Liver (tissue), 8 donors: ENCODE measurements at regions not wholly inside any gene's neighbourhood (a gene's known extent, or its start where the extent isn't known, plus 50 kb on each side); places are given as distances from the start of the nearest gene placed in this dataset.

Source experiments
- DNase-seq: peaks from one replicate; pipeline ENCODE4 v3.0.0-alpha.2; 2017; ENCODE audit warnings: low spot score
- H3K27ac ChIP-seq, 2 donors: one replicate each; pipeline ENCODE4 v1.7.0; 2013; ENCODE audit warnings: inconsistent platforms in 2 of 2, low read length in 2 of 2, control low read depth in 1 of 2, low read depth in 1 of 2, mild to moderate bottlenecking in 1 of 2
- H3K27me3 ChIP-seq, 4 donors: one replicate each; pipeline versions ENCODE4 v1.6.1 to v1.7.0; 2013; ENCODE audit warnings: low read length in 3 of 4, inconsistent platforms in 1 of 4, mild to moderate bottlenecking in 1 of 4, moderate library complexity in 1 of 4; ENCODE audit not compliant: control insufficient read depth in 4 of 4, insufficient read depth in 4 of 4
- H3K36me3 ChIP-seq, 4 donors: one replicate each; pipeline versions ENCODE4 v1.6.1 to v1.7.0; 2013; ENCODE audit warnings: low read length in 3 of 4, mild to moderate bottlenecking in 3 of 4, low read depth in 1 of 4, moderate library complexity in 1 of 4; ENCODE audit not compliant: control insufficient read depth in 4 of 4, insufficient read depth in 3 of 4
- H3K4me1 ChIP-seq, 4 donors: one replicate each; pipeline versions ENCODE4 v1.6.1 to v1.7.0; 2013; ENCODE audit warnings: low read length in 3 of 4, mild to moderate bottlenecking in 3 of 4, moderate library complexity in 1 of 4; ENCODE audit not compliant: control insufficient read depth in 4 of 4, insufficient read depth in 4 of 4
- H3K4me3 ChIP-seq, 3 donors: one replicate each; pipeline versions ENCODE4 v1.6.1 to v1.7.0; 2013; ENCODE audit warnings: low read length in 3 of 3, control low read depth in 1 of 3, low read depth in 1 of 3, mild to moderate bottlenecking in 1 of 3
- H3K9ac ChIP-seq, 2 donors: one replicate each; pipeline ENCODE4 v1.7.0; 2013; ENCODE audit warnings: low read length in 2 of 2, mild to moderate bottlenecking in 2 of 2, moderate library complexity in 2 of 2, control low read depth in 1 of 2, low read depth in 1 of 2
- H3K9me3 ChIP-seq, 4 donors: one replicate each; pipeline versions ENCODE4 v1.6.1 to v1.7.0; 2013; ENCODE audit warnings: low read length in 3 of 4; ENCODE audit not compliant: control insufficient read depth in 4 of 4
- ATF3 ChIP-seq: IDR thresholded peaks from 2 replicates; pipeline ENCODE4 v1.6.1; 2016; ENCODE audit warnings: antibody characterized with exemption
- CTCF ChIP-seq: fragments of 150-350 bp; IDR thresholded peaks from 2 replicates; pipeline ENCODE4 v1.5.1; 2017; ENCODE audit warnings: improper control_type of control experiment, low read depth, low read length; ENCODE audit not compliant: missing input control
- EGR1 ChIP-seq, 2 donors: IDR thresholded peaks; 2 replicates each; pipeline ENCODE4 v1.6.1; 2016 to 2018; ENCODE audit warnings: antibody characterized with exemption in 2 of 2, low read depth in 2 of 2
- FOXA1 ChIP-seq: IDR thresholded peaks from 2 replicates; pipeline ENCODE4 v1.6.1; 2016; ENCODE audit warnings: antibody characterized with exemption
- FOXA2 ChIP-seq: IDR thresholded peaks from 2 replicates; pipeline ENCODE4 v1.6.1; 2016; ENCODE audit warnings: antibody characterized with exemption
- GABPA ChIP-seq, 2 donors: IDR thresholded peaks in 1 of 2; conservative IDR thresholded peaks in 1 of 2; 2 replicates each; pipeline ENCODE4 v1.6.1; 2016; ENCODE audit warnings: antibody characterized with exemption in 2 of 2, mild to moderate bottlenecking in 1 of 2, moderate library complexity in 1 of 2
- HNF4A ChIP-seq, 2 donors: conservative IDR thresholded peaks; 2 replicates each; pipeline ENCODE4 v1.6.1; 2016; ENCODE audit warnings: antibody characterized with exemption in 2 of 2, mild to moderate bottlenecking in 2 of 2
- HNF4G ChIP-seq: IDR thresholded peaks from 2 replicates; pipeline ENCODE4 v1.6.1; 2016; ENCODE audit warnings: antibody characterized with exemption
- JUND ChIP-seq, 2 donors: IDR thresholded peaks; 2 replicates each; pipeline ENCODE4 v1.6.1; 2016; ENCODE audit warnings: antibody characterized with exemption in 2 of 2
- MAX ChIP-seq: IDR thresholded peaks from 2 replicates; pipeline ENCODE4 v1.6.1; 2016; ENCODE audit warnings: antibody characterized with exemption
- NR2F2 ChIP-seq: IDR thresholded peaks from 2 replicates; pipeline ENCODE4 v1.6.1; 2016; ENCODE audit warnings: antibody characterized with exemption
- RAD21 ChIP-seq, 2 donors: IDR thresholded peaks; 2 replicates each; pipeline ENCODE4 v1.6.1; 2016; ENCODE audit warnings: antibody characterized with exemption in 2 of 2, mild to moderate bottlenecking in 2 of 2
- REST ChIP-seq: IDR thresholded peaks from 2 replicates; pipeline ENCODE4 v1.6.1; 2016; ENCODE audit warnings: antibody characterized with exemption, mild to moderate bottlenecking
- RXRA ChIP-seq, 2 donors: IDR thresholded peaks; 2 replicates each; pipeline ENCODE4 v1.6.1; 2017 to 2018; ENCODE audit warnings: antibody characterized with exemption in 2 of 2, mild to moderate bottlenecking in 1 of 2
- TAF1 ChIP-seq: conservative IDR thresholded peaks from 2 replicates; pipeline ENCODE4 v1.6.1; 2016; ENCODE audit warnings: antibody characterized with exemption, mild to moderate bottlenecking
- YY1 ChIP-seq: IDR thresholded peaks from 2 replicates; pipeline ENCODE4 v1.6.1; 2016; ENCODE audit warnings: antibody characterized with exemption, mild to moderate bottlenecking
- ZBTB33 ChIP-seq: IDR thresholded peaks from 2 replicates; pipeline ENCODE4 v1.6.1; 2016; ENCODE audit warnings: antibody characterized with exemption
- WGBS: extraction: QIAGEN DNeasy Blood & Tissue Kit; methylation state at CpG from one replicate; pipeline ENCODE4 v1.1.7; 2013; 5-methylcytosine and 5-hydroxymethylcytosine counted together
- donor health status: healthy.
- donor health status: healthy.
- donor health status: healthy.
- donor health status: healthy.
- donor health status: healthy.

- no peak overlapping the region for H3K27ac ChIP-seq
- peaks cover 0 to 2% (median 0%) of the 10 kb centered on the region in 4 donors for H3K27me3 ChIP-seq
- H3K36me3 ChIP-seq, result no peaks in the 10 kb centered on the region
- no peak overlapping the region for H3K9ac ChIP-seq
- no peak overlapping the region for H3K4me3 ChIP-seq
- 69% methylated on average over 5 of the region's 5 CpGs for WGBS
- no peak for TF ChIP-seq ATF3
- no peak for TF ChIP-seq CTCF
- TF ChIP-seq TAF1, result no peak
- no peak for TF ChIP-seq HNF4G
- no peak for TF ChIP-seq RAD21 (IDR thresholded peaks at IDR 0.05)
- no peak for TF ChIP-seq ZBTB33
- no peak for TF ChIP-seq HNF4A (conservative IDR thresholded peaks at IDR 0.05)
- no peak for TF ChIP-seq RXRA (IDR thresholded peaks at IDR 0.05)
- TF ChIP-seq MAX, result no peak
- no peak for TF ChIP-seq FOXA1
- no peak for TF ChIP-seq YY1
- no peak for TF ChIP-seq FOXA2
- DNase-seq, result no peak
- H3K4me1 ChIP-seq, result no peaks in the 10 kb centered on the region
- peaks cover 0 to 2% (median 0%) of the 10 kb centered on the region in 4 donors for H3K9me3 ChIP-seq
Measured at GRCh38 chr11:37026741-37027140, 428.7 kb upstream of the RAG2 start.

- peaks cover 0 to 2% (median 0%) of the 10 kb centered on the region in 4 donors for H3K9me3 ChIP-seq
- no peak overlapping the region for H3K9ac ChIP-seq
- no peak overlapping the region for H3K4me3 ChIP-seq
- no peak for DNase-seq
- H3K27ac ChIP-seq, result no peak overlapping the region
- WGBS, result 44% methylated on average over 3 of the region's 3 CpGs
- no peaks in the 10 kb centered on the region for H3K36me3 ChIP-seq
- peaks cover 0 to 2% (median 0%) of the 10 kb centered on the region in 4 donors for H3K27me3 ChIP-seq
- no peaks in the 10 kb centered on the region for H3K4me1 ChIP-seq
- TF ChIP-seq REST, result no peak
- TF ChIP-seq ATF3, result no peak
- no peak for TF ChIP-seq TAF1
- no peak for TF ChIP-seq JUND (IDR thresholded peaks at IDR 0.05)
- TF ChIP-seq RXRA (IDR thresholded peaks at IDR 0.05), result no peak
- no peak for TF ChIP-seq CTCF
- no peak for TF ChIP-seq MAX
- no peak for TF ChIP-seq NR2F2
- TF ChIP-seq YY1, result no peak
- TF ChIP-seq EGR1 (IDR thresholded peaks at IDR 0.05; ENCODE audit: low read depth in 2 of 2), result no peak
- TF ChIP-seq HNF4G, result no peak
- no peak for TF ChIP-seq GABPA (IDR thresholded peaks at IDR 0.05 in 1 of 2, conservative IDR thresholded peaks at IDR 0.05 in 1 of 2)
- no peak for TF ChIP-seq FOXA2
- TF ChIP-seq FOXA1, result no peak
- no peak for TF ChIP-seq ZBTB33
- TF ChIP-seq HNF4A (conservative IDR thresholded peaks at IDR 0.05), result no peak
Measured at GRCh38 chr11:37026326-37026725, 428.3 kb upstream of the RAG2 start.
